GM12878 (cell line): ENCODE measurements at regions not wholly inside any gene's neighbourhood (a gene's known extent, or its start where the extent isn't known, plus 50 kb on each side); places are given as distances from the start of the nearest gene placed in this dataset.

Experiments used
- ATAC-seq: fragments of 200-7000 bp; cut with Tn5 transposase; 3 replicates; pipeline ENCODE4 v1.9.1; 2020; ENCODE audit warnings: mild to moderate bottlenecking, moderate library complexity
- BruUV-seq: library from RNA; stranded (reverse); fragments of 400-500 nt; replicated peaks from 2 replicates; lab custom pipeline; 2021; lab: Mats Ljungman, UMichigan
- CTCF ChIA-PET: fragments of 300-600 bp; sonication (Branson Sonifier 250); formaldehyde crosslinking; extraction: SDS; loops from one replicate; lab custom pipeline; 2021; ENCODE audit warnings: inconsistent platforms; lab: Yijun Ruan, JAX
- POLR2A ChIA-PET: fragments of 350-600 bp; formaldehyde crosslinking; extraction: SDS; loops from one replicate; lab custom pipeline; 2021; ENCODE audit warnings: inconsistent platforms; lab: Charles Lee
- RAD21 ChIA-PET: fragments of 300-600 bp; sonication (Branson Sonifier 250); formaldehyde crosslinking; loops from one replicate; lab custom pipeline; 2023; ENCODE audit warnings: antibody characterized with exemption; ENCODE audit not compliant: unreplicated experiment; lab: Charles Lee
- SMC1A ChIA-PET: fragments of 300-600 bp; sonication (Branson Sonifier 250); formaldehyde crosslinking; loops from one replicate; lab custom pipeline; 2023; ENCODE audit not compliant: unreplicated experiment, uncharacterized antibody; lab: Charles Lee
- DNase-seq: peaks from one replicate; pipeline ENCODE4 v3.0.0-alpha.2; 2011; ENCODE audit warnings: low read depth, low spot score
- FAIRE-seq: peaks from 3 replicates; lab custom pipeline; 2011; peaks lifted over from hg19 to GRCh38; lab: Jason Lieb, UNC
- H2AFZ ChIP-seq: 2 replicates; pipeline ENCODE4 v1.6.0; 2011; ENCODE audit warnings: low read depth, low read length, control low read depth; ENCODE audit not compliant: control insufficient read depth
- H3K27ac ChIP-seq: 2 replicates; pipeline ENCODE4 v1.5.1; 2011; ENCODE audit warnings: control low read depth; ENCODE audit not compliant: control insufficient read depth, insufficient read depth
- H3K27me3 ChIP-seq, 2 experiments: replicated peaks in 1 of 2; 2 replicates each; pipeline versions ENCODE4 v1.6.0 to v1.6.1; 2011; ENCODE audit warnings: low read length in 1 of 2; ENCODE audit not compliant: control insufficient read depth in 2 of 2, insufficient read depth in 2 of 2
- H3K36me3 ChIP-seq, 2 experiments: 2 replicates each; pipeline ENCODE4 v1.5.1; 2011; ENCODE audit warnings: low read length in 1 of 2; ENCODE audit not compliant: control insufficient read depth in 2 of 2, insufficient read depth in 2 of 2
- H3K4me1 ChIP-seq: 2 replicates; pipeline ENCODE4 v1.6.1; 2011; ENCODE audit warnings: mild to moderate bottlenecking, low read length, moderate library complexity, mixed read lengths; ENCODE audit not compliant: control insufficient read depth, insufficient read depth
- H3K4me2 ChIP-seq: 2 replicates; pipeline ENCODE4 v1.6.0; 2011; ENCODE audit warnings: control low read depth; ENCODE audit not compliant: control insufficient read depth, insufficient read depth
- H3K4me3 ChIP-seq: fragments of 200-600 bp; sonication (generic); 2 replicates; pipeline ENCODE4 v1.5.1; 2016
- H3K79me2 ChIP-seq: 2 replicates; pipeline ENCODE4 v1.6.0; 2011; ENCODE audit warnings: low read length; ENCODE audit not compliant: control insufficient read depth, insufficient read depth
- H3K9ac ChIP-seq: 2 replicates; pipeline ENCODE4 v1.8.0; 2011; ENCODE audit warnings: low read length, control low read depth, mixed read lengths; ENCODE audit not compliant: control insufficient read depth, insufficient read depth
- H3K9me3 ChIP-seq: replicated peaks from 3 replicates; pipeline ENCODE4 v1.5.1; 2011; ENCODE audit warnings: mild to moderate bottlenecking, low read length; ENCODE audit not compliant: control insufficient read depth, insufficient read depth
- H4K20me1 ChIP-seq: 2 replicates; pipeline ENCODE4 v1.6.0; 2011; ENCODE audit not compliant: control insufficient read depth, insufficient read depth
- BACH1 ChIP-seq: fragments of 450-650 bp; IDR thresholded peaks from 2 replicates; pipeline ENCODE4 v1.6.1; 2017; ENCODE audit warnings: mild to moderate bottlenecking, borderline replicate concordance
- CHD1 ChIP-seq: IDR thresholded peaks from 2 replicates; pipeline ENCODE4 v1.6.1; 2012; ENCODE audit warnings: low read depth, low read length, improper control_type of control experiment
- ETV6 ChIP-seq, 2 experiments: fragments of 450-650 bp in 1 of 2; IDR thresholded peaks in 1 of 2; conservative IDR thresholded peaks in 1 of 2; 2 replicates each; pipeline ENCODE4 v1.6.1; 2014; ENCODE audit warnings: antibody characterized with exemption in 1 of 2, borderline replicate concordance in 1 of 2, low read depth in 1 of 2, mild to moderate bottlenecking in 1 of 2, moderate library complexity in 1 of 2
- MYB ChIP-seq: fragments of 150-350 bp; IDR thresholded peaks from 2 replicates; pipeline ENCODE4 v1.6.1; 2014; ENCODE audit warnings: mild to moderate bottlenecking, low read depth, low read length, borderline replicate concordance
- NR2C1 ChIP-seq: fragments of 450-650 bp; IDR thresholded peaks from 2 replicates; pipeline ENCODE4 v1.6.1; 2017; ENCODE audit warnings: antibody characterized with exemption, mild to moderate bottlenecking, moderate library complexity
- NR2C2 ChIP-seq: IDR thresholded peaks from 2 replicates; pipeline ENCODE4 v1.6.1; 2011; ENCODE audit warnings: borderline replicate concordance, low read depth; ENCODE audit not compliant: control insufficient read depth, insufficient read length
- POLR2AphosphoS5 ChIP-seq: IDR thresholded peaks from 2 replicates; pipeline ENCODE4 v1.6.1; 2011; ENCODE audit warnings: mild to moderate bottlenecking, low read length, inconsistent platforms
- WRNIP1 ChIP-seq: IDR thresholded peaks from 2 replicates; pipeline ENCODE4 v1.6.1; 2011; ENCODE audit warnings: low read depth, low read length, improper control_type of control experiment, borderline replicate concordance
- ZNF592 ChIP-seq: fragments of 450-650 bp; IDR thresholded peaks from 2 replicates; pipeline ENCODE4 v1.6.1; 2017; ENCODE audit warnings: mild to moderate bottlenecking, moderate library complexity
- WGBS: methylation state at CpG from one replicate; pipeline ENCODE4 v1.1.6; 2016; ENCODE audit warnings: low lambda C conversion rate; ENCODE audit not compliant: insufficient replicate concordance, insufficient coverage; ENCODE audit errors: missing lambda C conversion rate; 5-methylcytosine and 5-hydroxymethylcytosine counted together
- in situ Hi-C: fragments of 300-500 bp; cut with MboI; formaldehyde crosslinking; loops from 9 replicates; pipeline ENCODE4 v1.14.3; 2018; ENCODE audit warnings: mixed read lengths
- intact Hi-C: fragments of 100-400 bp; cut with micrococcal nuclease; formaldehyde crosslinking; loops from one replicate; pipeline ENCODE4 v1.14.2; 2022; ENCODE audit not compliant: unreplicated experiment
- TF ChIP-seq, protein P1 (sequence below): fragments of 450-650 bp; IDR thresholded peaks from 2 replicates; pipeline ENCODE4 v1.6.1; 2016; ENCODE audit warnings: mild to moderate bottlenecking, moderate library complexity, borderline replicate concordance
- TF ChIP-seq, protein P2 (sequence below): fragments of 150-350 bp; IDR thresholded peaks from 2 replicates; pipeline ENCODE4 v1.6.1; 2014; ENCODE audit warnings: mild to moderate bottlenecking, low read depth, low read length

DNA sequence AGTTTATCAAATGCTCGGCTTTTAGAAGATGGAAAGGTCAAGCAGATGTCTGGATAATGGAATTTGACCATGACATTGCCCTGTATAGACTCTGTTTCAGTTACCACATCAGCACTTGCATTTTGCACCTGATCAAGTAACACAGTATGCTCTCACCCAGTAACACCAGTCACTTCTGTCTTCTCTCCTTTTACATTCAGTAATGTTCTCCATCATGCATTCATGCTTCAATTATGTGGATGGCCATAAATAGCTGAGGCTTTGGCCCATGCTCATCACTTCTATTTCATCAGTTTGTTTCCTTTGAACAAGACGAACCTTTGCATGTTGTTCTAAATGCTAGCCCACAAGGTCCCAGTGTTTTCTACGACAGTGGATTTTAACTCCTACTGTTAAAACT, 322.9 kb upstream of the ACVR2A start:
- no peaks in the 10 kb centered on the region for H4K20me1 ChIP-seq
- ChIA-PET RAD21 (no interaction called here), POLR2A (no interaction called here), SMC1A (interaction anchor here (0.7 kb wide), 1 partner anchor 169 kb away, joined by 3 read pairs; no protein-coding TSS in a partner anchor), CTCF (no interaction called here)
- intact Hi-C loops: no loop called here
- TF ChIP-seq MYB: no peak
- TF ChIP-seq ETV6 (conservative IDR thresholded peaks at IDR 0.05 in 1 of 2, IDR thresholded peaks at IDR 0.05 in 1 of 2; ENCODE audit: borderline replicate concordance in 1 of 2, low read depth in 1 of 2): no peak
- no peak for TF ChIP-seq ZNF592
- TF ChIP-seq, protein P1, sequence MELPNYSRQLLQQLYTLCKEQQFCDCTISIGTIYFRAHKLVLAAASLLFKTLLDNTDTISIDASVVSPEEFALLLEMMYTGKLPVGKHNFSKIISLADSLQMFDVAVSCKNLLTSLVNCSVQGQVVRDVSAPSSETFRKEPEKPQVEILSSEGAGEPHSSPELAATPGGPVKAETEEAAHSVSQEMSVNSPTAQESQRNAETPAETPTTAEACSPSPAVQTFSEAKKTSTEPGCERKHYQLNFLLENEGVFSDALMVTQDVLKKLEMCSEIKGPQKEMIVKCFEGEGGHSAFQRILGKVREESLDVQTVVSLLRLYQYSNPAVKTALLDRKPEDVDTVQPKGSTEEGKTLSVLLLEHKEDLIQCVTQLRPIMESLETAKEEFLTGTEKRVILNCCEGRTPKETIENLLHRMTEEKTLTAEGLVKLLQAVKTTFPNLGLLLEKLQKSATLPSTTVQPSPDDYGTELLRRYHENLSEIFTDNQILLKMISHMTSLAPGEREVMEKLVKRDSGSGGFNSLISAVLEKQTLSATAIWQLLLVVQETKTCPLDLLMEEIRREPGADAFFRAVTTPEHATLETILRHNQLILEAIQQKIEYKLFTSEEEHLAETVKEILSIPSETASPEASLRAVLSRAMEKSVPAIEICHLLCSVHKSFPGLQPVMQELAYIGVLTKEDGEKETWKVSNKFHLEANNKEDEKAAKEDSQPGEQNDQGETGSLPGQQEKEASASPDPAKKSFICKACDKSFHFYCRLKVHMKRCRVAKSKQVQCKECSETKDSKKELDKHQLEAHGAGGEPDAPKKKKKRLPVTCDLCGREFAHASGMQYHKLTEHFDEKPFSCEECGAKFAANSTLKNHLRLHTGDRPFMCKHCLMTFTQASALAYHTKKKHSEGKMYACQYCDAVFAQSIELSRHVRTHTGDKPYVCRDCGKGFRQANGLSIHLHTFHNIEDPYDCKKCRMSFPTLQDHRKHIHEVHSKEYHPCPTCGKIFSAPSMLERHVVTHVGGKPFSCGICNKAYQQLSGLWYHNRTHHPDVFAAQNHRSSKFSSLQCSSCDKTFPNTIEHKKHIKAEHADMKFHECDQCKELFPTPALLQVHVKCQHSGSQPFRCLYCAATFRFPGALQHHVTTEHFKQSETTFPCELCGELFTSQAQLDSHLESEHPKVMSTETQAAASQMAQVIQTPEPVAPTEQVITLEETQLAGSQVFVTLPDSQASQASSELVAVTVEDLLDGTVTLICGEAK: no peak
- no peak for TF ChIP-seq POLR2AphosphoS5
- no peak for TF ChIP-seq WRNIP1
- TF ChIP-seq NR2C2: no peak
- no peak for TF ChIP-seq CHD1
- no peak for TF ChIP-seq BACH1
- TF ChIP-seq, protein P2, sequence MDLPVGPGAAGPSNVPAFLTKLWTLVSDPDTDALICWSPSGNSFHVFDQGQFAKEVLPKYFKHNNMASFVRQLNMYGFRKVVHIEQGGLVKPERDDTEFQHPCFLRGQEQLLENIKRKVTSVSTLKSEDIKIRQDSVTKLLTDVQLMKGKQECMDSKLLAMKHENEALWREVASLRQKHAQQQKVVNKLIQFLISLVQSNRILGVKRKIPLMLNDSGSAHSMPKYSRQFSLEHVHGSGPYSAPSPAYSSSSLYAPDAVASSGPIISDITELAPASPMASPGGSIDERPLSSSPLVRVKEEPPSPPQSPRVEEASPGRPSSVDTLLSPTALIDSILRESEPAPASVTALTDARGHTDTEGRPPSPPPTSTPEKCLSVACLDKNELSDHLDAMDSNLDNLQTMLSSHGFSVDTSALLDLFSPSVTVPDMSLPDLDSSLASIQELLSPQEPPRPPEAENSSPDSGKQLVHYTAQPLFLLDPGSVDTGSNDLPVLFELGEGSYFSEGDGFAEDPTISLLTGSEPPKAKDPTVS: no peak
- TF ChIP-seq NR2C1: no peak
- H3K4me2 ChIP-seq: no peak overlapping the region
- BruUV-seq: no TSS peak
- FAIRE-seq (no peak), DNase-seq (no peak), ATAC-seq (no peak)
- no peaks in the 10 kb centered on the region for H3K79me2 ChIP-seq
- H3K9me3 ChIP-seq: no peaks in the 10 kb centered on the region
- no peak overlapping the region for H2AFZ ChIP-seq
- H3K9ac ChIP-seq: no peak overlapping the region
- no peaks in the 10 kb centered on the region for H3K36me3 ChIP-seq
- in situ Hi-C loops: no loop called here
- H3K4me1 ChIP-seq: no peaks in the 10 kb centered on the region
- no peak overlapping the region for H3K4me3 ChIP-seq
- no peak overlapping the region for H3K27ac ChIP-seq
- H3K27me3 ChIP-seq: no peaks in the 10 kb centered on the region
- 47% methylated on average over 3 of the region's 3 CpGs for WGBS
